ENCODE measurements at regions not wholly inside any gene's neighbourhood (a gene's known extent, or its start where the extent isn't known, plus 50 kb on each side); places are given as distances from the start of the nearest gene placed in this dataset.

DNA sequence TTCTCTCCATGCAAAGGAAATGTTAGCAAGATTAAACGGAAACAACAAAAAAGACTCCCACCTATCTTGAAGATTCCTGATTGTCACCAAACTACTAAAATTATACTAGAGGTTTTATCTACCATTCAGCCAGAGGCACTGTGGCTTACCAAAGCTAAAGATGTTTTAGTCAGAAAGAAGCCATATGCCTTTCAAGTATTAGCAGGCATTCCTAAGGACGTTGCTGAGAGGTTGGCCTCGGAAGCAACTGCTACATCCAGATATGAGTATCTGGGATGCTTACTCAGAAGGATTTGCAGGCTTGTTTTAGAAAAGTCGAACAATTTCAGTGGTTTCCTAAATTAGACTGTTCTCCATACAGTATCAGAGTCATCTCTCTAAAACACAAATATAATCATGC, 88.3 kb upstream of the UBE2E3 start:
- Histone ChIP-seq H2AFZ (ENCODE audit: low read depth, low read length, poor library complexity, severe bottlenecking) (no peak overlapping the region), H3K9ac (ENCODE audit: low read length) (no peak overlapping the region), H4K20me1 (ENCODE audit: insufficient read depth) (no peaks in the 10 kb centered on the region), H3K4me2 (ENCODE audit: low read length) (no peak overlapping the region), H3K4me1 (ENCODE audit: control insufficient read depth in 1 of 2, insufficient read depth in 2 of 2, low read length in 2 of 2) (no peaks in the 10 kb centered on the region), H3K36me3 (ENCODE audit: control insufficient read depth in 1 of 2, insufficient read depth in 2 of 2, low read length in 2 of 2) (no peaks in the 10 kb centered on the region), H3K27ac (ENCODE audit: low read depth, low read length) (no peak overlapping the region), H3K27me3 (ENCODE audit: insufficient read depth, low read length) (no peaks in the 10 kb centered on the region), H3K9me2 (ENCODE audit: insufficient read depth) (no peaks in the 10 kb centered on the region), H3K4me3 (replicated peaks in 1 of 2; ENCODE audit: low read depth in 1 of 2, low read length in 2 of 2) (no peak overlapping the region), H3K9me3 (ENCODE audit: control insufficient read depth in 1 of 2, insufficient read depth in 1 of 2, low read depth in 1 of 2, low read length in 2 of 2) (no peaks in the 10 kb centered on the region), H3K79me2 (ENCODE audit: insufficient read depth, low read length) (no peaks in the 10 kb centered on the region)
- ATAC-seq, result no peak
- no peak for DNase-seq (ENCODE audit: low read depth, low spot score)
- BruUV-seq (replicated peaks), result no TSS peak
- CTCF ChIA-PET, result no interaction called here
- no peak for TF ChIP-seq ZFX (IDR thresholded peaks at IDR 0.05)
- TF ChIP-seq CTCF (IDR thresholded peaks at IDR 0.05 in 2 of 3, conservative IDR thresholded peaks at IDR 0.05 in 1 of 3; ENCODE audit: borderline replicate concordance in 1 of 3, insufficient read depth in 1 of 3, low read depth in 2 of 3, low read length in 2 of 3), result no peak
- intact Hi-C loops (cut with micrococcal nuclease), result no loop called here
- RAD21 ChIA-PET (ENCODE audit: low non-redundant PET in 1 of 2, low total read pairs in 2 of 2, uncharacterized antibody in 2 of 2, unreplicated experiment in 2 of 2), result no interaction called here
- POLR2A ChIA-PET, result no interaction called here

DNA sequence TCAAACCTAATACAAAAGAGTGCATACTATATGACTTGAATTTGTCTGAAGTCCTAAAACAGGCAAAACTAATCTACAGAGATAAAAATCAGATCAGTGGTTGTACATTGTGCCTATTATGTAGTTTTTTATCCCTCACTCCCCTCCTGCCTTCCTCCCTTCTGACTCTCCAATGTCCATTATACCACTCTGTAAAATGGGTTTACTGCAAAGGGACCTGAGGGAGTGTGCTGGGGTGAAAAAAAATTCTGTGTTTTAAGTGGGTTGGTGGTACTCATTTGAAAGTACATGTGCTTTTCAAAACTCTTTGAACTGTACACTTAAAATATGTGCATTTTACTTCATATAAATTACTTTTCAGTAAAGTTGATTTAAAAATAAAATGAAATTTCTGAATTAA, 89.0 kb upstream of the UBE2E3 start:
- no peak overlapping the region for H3K27ac ChIP-seq (ENCODE audit: low read depth, low read length)
- no peaks in the 10 kb centered on the region for H3K9me3 ChIP-seq (ENCODE audit: control insufficient read depth in 1 of 2, insufficient read depth in 1 of 2, low read depth in 1 of 2, low read length in 2 of 2)
- BruUV-seq (replicated peaks), result no TSS peak
- H3K9me2 ChIP-seq (ENCODE audit: insufficient read depth), result no peaks in the 10 kb centered on the region
- intact Hi-C loops (cut with micrococcal nuclease), result no loop called here
- RAD21 ChIA-PET (ENCODE audit: low non-redundant PET in 1 of 2, low total read pairs in 2 of 2, uncharacterized antibody in 2 of 2, unreplicated experiment in 2 of 2), result no interaction called here
- ATAC-seq (no peak), DNase-seq (ENCODE audit: low read depth, low spot score) (no peak)
- H3K27me3 ChIP-seq (ENCODE audit: insufficient read depth, low read length), result no peaks in the 10 kb centered on the region
- no peak overlapping the region for H3K4me3 ChIP-seq (replicated peaks in 1 of 2; ENCODE audit: low read depth in 1 of 2, low read length in 2 of 2)
- H2AFZ ChIP-seq (ENCODE audit: low read depth, low read length, poor library complexity, severe bottlenecking), result no peak overlapping the region
- H3K4me1 ChIP-seq (ENCODE audit: control insufficient read depth in 1 of 2, insufficient read depth in 2 of 2, low read length in 2 of 2), result no peaks in the 10 kb centered on the region
- H3K9ac ChIP-seq (ENCODE audit: low read length), result no peak overlapping the region
- H4K20me1 ChIP-seq (ENCODE audit: insufficient read depth), result no peaks in the 10 kb centered on the region
- no peaks in the 10 kb centered on the region for H3K79me2 ChIP-seq (ENCODE audit: insufficient read depth, low read length)
- no peak overlapping the region for H3K4me2 ChIP-seq (ENCODE audit: low read length)
- CTCF ChIA-PET, result no interaction called here
- POLR2A ChIA-PET, result no interaction called here
- no peaks in the 10 kb centered on the region for H3K36me3 ChIP-seq (ENCODE audit: control insufficient read depth in 1 of 2, insufficient read depth in 2 of 2, low read length in 2 of 2)
- TF ChIP-seq JUND (IDR thresholded peaks at IDR 0.05) (no peak), POLR2A (IDR thresholded peaks at IDR 0.05; ENCODE audit: borderline replicate concordance, extremely low read depth, insufficient read depth, insufficient read length) (no peak), EZH2phosphoT487 (IDR thresholded peaks at IDR 0.05; ENCODE audit: borderline replicate concordance) (no peak), FOSL1 (IDR thresholded peaks at IDR 0.05; ENCODE audit: low read depth) (no peak), SIN3A (IDR thresholded peaks at IDR 0.05; ENCODE audit: low read depth) (no peak), SRF (IDR thresholded peaks at IDR 0.05; ENCODE audit: low read depth) (no peak), CTCF (IDR thresholded peaks at IDR 0.05 in 2 of 3, conservative IDR thresholded peaks at IDR 0.05 in 1 of 3; ENCODE audit: borderline replicate concordance in 1 of 3, insufficient read depth in 1 of 3, low read depth in 2 of 3, low read length in 2 of 3) (no peak), POLR2AphosphoS5 (IDR thresholded peaks at IDR 0.05; ENCODE audit: low read depth, low read length) (no peak), REST (IDR thresholded peaks at IDR 0.05; ENCODE audit: low read depth) (no peak), EZH2 (IDR thresholded peaks at IDR 0.05) (no peak), ZNF274 (IDR thresholded peaks at IDR 0.05; ENCODE audit: low read depth, low read length) (no peak), MAX (IDR thresholded peaks at IDR 0.05) (no peak)
- TF ChIP-seq, protein P1, sequence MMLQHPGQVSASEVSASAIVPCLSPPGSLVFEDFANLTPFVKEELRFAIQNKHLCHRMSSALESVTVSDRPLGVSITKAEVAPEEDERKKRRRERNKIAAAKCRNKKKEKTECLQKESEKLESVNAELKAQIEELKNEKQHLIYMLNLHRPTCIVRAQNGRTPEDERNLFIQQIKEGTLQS (IDR thresholded peaks at IDR 0.05), result no peak
